Cardiac fibroblast (primary cell): ENCODE measurements at regions not wholly inside any gene's neighbourhood (a gene's known extent, or its start where the extent isn't known, plus 50 kb on each side); places are given as distances from the start of the nearest gene placed in this dataset.
"Not testable (repeated sequence)": the region's sequence is repeated elsewhere in the genome, so short reads cannot be mapped to it uniquely, and the experiment has no call there.

ENCODE experiments used
- DNase-seq, 2 donors: peaks; one replicate each; pipeline versions ENCODE4 v3.0.0 to v3.0.0-alpha.2; 2010; ENCODE audit warnings: low read depth in 2 of 2
- H3K4me3 ChIP-seq, 2 donors: replicated peaks in 1 of 2; 1 replicate in 1 of 2; 2 replicates in 1 of 2; pipeline ENCODE4 v1.5.1; 2011; ENCODE audit warnings: low read depth in 2 of 2, low read length in 2 of 2, mild to moderate bottlenecking in 2 of 2, moderate library complexity in 1 of 2
- TF ChIP-seq, protein P1 (sequence below): IDR thresholded peaks from one replicate; pipeline ENCODE4 v1.5.1; 2011; ENCODE audit warnings: low read depth, mild to moderate bottlenecking, low read length, inconsistent platforms

- H3K4me3 ChIP-seq, result no peak overlapping the region
- TF ChIP-seq, protein P1, sequence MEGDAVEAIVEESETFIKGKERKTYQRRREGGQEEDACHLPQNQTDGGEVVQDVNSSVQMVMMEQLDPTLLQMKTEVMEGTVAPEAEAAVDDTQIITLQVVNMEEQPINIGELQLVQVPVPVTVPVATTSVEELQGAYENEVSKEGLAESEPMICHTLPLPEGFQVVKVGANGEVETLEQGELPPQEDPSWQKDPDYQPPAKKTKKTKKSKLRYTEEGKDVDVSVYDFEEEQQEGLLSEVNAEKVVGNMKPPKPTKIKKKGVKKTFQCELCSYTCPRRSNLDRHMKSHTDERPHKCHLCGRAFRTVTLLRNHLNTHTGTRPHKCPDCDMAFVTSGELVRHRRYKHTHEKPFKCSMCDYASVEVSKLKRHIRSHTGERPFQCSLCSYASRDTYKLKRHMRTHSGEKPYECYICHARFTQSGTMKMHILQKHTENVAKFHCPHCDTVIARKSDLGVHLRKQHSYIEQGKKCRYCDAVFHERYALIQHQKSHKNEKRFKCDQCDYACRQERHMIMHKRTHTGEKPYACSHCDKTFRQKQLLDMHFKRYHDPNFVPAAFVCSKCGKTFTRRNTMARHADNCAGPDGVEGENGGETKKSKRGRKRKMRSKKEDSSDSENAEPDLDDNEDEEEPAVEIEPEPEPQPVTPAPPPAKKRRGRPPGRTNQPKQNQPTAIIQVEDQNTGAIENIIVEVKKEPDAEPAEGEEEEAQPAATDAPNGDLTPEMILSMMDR, result no peak
- peak in 1 of 2 donors; percentile 1 for DNase-seq
These were observed 59.6 kb upstream of the MAN2A1 start for GRCh38 chr5:109630093-109630492.

- H3K4me3 ChIP-seq, result no peak overlapping the region
- TF ChIP-seq, protein P1, result no peak
- DNase-seq, result no peak
These were observed 61.1 kb upstream of the MAN2A1 start for GRCh38 chr5:109628591-109628990.

DNA sequence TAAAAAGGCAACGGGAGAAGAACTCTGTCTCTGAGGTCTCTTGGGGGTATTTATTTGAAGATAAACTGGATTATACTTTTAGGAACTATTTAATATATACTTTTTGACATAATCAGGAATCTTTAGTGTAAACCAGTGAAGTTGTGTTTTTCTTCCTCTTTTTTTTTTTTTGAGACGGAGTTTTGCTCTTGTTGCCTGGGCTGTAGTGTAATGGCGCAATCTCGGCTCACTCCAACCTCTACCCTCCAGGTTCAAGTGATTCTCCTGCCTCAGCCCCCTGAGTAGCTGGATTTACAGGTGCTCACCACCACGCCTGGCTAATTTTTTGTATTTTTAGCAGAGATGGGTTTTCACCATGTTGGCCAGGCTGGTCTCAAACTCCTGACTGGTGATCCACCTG is 68.5 kb upstream of the MAN2A1 start:
- not testable (repeated sequence) for H3K4me3 ChIP-seq, DNase-seq

DNA sequence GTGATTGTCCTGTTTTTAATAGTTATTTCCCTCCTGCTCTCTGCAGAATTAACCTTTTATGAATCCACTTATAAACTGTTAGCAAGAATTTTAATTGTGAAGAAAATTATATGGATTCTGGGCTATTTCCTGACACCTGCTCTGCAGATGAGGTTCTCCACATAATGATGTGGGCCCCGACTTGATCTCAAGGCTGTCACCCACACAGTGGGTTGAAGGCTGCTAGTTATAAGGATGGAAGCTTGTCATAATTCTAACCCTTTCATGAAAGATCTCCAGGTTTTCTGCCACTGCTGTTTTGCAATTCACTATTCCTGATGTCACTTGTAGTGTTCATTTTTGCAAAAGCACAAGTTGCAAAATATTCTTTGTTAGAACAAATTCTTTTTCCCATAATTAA is 69.1 kb upstream of the MAN2A1 start:
- TF ChIP-seq, protein P1, result no peak

DNA sequence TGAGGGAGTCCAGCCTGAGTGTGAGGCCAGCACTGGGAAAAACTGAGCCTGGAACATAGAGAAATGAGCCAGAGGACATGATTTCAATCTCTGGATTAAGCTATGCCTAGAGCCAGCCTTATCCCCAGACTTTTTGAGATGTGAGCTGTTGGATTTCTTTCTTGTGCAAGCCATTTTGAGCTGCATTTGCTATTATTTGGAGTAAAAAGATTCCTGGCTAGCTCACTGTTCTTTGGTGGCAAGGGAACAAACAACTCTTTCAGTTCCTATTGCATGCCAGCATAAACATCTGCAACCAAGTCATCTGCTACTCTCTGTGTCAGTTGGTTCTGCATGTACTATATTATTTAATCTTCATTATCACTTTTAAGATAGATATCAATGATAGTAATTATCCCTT is 70.1 kb upstream of the MAN2A1 start:
- no peak overlapping the region for H3K4me3 ChIP-seq
- TF ChIP-seq, protein P1, result no peak
- no peak for DNase-seq

More for the DNA sequence above, 69.1 kb upstream of the MAN2A1 start:
- DNase-seq, result no peak
- H3K4me3 ChIP-seq, result no peak overlapping the region

- H3K4me3 ChIP-seq, result no peak overlapping the region
- no peak for DNase-seq
- TF ChIP-seq, protein P1, result no peak
These were observed 70.7 kb upstream of the MAN2A1 start for GRCh38 chr5:109619021-109619460.

- H3K4me3 ChIP-seq, result no peak overlapping the region
- DNase-seq, result no peak
- TF ChIP-seq, protein P1, result no peak
These were observed 74.7 kb upstream of the MAN2A1 start for GRCh38 chr5:109614981-109615380.

DNA sequence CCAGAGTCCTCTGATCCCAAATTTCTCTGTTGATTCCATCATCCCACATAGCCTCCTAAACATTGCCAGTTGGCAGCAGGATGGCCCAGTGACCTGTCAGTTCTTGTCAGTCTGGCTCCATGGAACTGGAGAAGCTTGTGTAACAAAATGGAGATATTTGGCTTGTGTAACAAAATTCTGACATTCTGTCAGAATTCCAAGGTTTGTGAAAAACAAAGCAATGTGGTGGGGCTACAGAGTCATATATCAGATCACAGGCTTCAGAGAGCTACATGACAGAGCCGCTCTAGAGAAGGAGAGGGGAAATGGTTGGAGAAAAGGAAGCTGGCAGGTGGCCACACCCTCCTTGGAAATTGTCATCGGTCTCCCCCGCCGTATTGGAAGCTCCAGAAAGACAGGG is 75.4 kb upstream of the MAN2A1 start:
- DNase-seq, result no peak
- TF ChIP-seq, protein P1, result no peak
- no peak overlapping the region for H3K4me3 ChIP-seq
